ENCODE measurements at regions not wholly inside any gene's neighbourhood (a gene's known extent, or its start where the extent isn't known, plus 50 kb on each side); places are given as distances from the start of the nearest gene placed in this dataset.

- no peak for DNase-seq (ENCODE audit: low spot score)
These were observed 83.0 kb upstream of the HS6ST1 start for GRCh38 chr2:128401680-128402079.

- no peak for DNase-seq (ENCODE audit: low spot score)
These were observed 84.4 kb upstream of the HS6ST1 start for GRCh38 chr2:128402911-128403670.

- no peak for DNase-seq (ENCODE audit: low spot score)
These were observed 85.4 kb upstream of the HS6ST1 start for GRCh38 chr2:128403814-128404708.

- no peak for DNase-seq (ENCODE audit: low spot score)
These were observed 86.2 kb upstream of the HS6ST1 start for GRCh38 chr2:128404709-128405466.

- no peak for DNase-seq (ENCODE audit: low spot score)
These were observed 86.8 kb upstream of the HS6ST1 start for GRCh38 chr2:128405467-128405900.

- no peak for DNase-seq (ENCODE audit: low spot score)
These were observed 87.4 kb upstream of the HS6ST1 start for GRCh38 chr2:128405981-128406613.

GRCh38 chr2:128406736-128407554 lies 88.3 kb upstream of the HS6ST1 start:
- DNase-seq (ENCODE audit: low spot score): no peak

GRCh38 chr2:128408349-128409305 lies 90.0 kb upstream of the HS6ST1 start:
- DNase-seq (ENCODE audit: low spot score): peak; percentile 69

- no peak for DNase-seq (ENCODE audit: low spot score)
These were observed 90.8 kb upstream of the HS6ST1 start for GRCh38 chr2:128409326-128410034.

GRCh38 chr2:128410035-128410757 lies 91.5 kb upstream of the HS6ST1 start:
- no peak for DNase-seq (ENCODE audit: low spot score)

- no peak for DNase-seq (ENCODE audit: low spot score)
These were observed 92.1 kb upstream of the HS6ST1 start for GRCh38 chr2:128410758-128411215.

- DNase-seq (ENCODE audit: low spot score): no peak
These were observed 92.8 kb upstream of the HS6ST1 start for GRCh38 chr2:128411431-128411830.

- DNase-seq (ENCODE audit: low spot score): no peak
These were observed 93.7 kb upstream of the HS6ST1 start for GRCh38 chr2:128412181-128412871.

- DNase-seq (ENCODE audit: low spot score): no peak
These were observed 94.5 kb upstream of the HS6ST1 start for GRCh38 chr2:128413014-128413717.

- DNase-seq (ENCODE audit: low spot score): no peak
These were observed 95.2 kb upstream of the HS6ST1 start for GRCh38 chr2:128413718-128414341.

- no peak for DNase-seq (ENCODE audit: low spot score)
These were observed 95.7 kb upstream of the HS6ST1 start for GRCh38 chr2:128414351-128414750.
